B cell (primary cell): ENCODE measurements at regions not wholly inside any gene's neighbourhood (a gene's known extent, or its start where the extent isn't known, plus 50 kb on each side); places are given as distances from the start of the nearest gene placed in this dataset.

Experiments used
- ATAC-seq: fragments of 200-7000 bp; cut with Tn5 transposase; one replicate; pipeline ENCODE4 v1.10.0; 2021; ENCODE audit warnings: low read depth, mild to moderate bottlenecking, moderate number of reproducible peaks, moderate library complexity
- CTCF ChIA-PET: fragments of 350-600 bp; sonication (Branson Sonifier 250); formaldehyde crosslinking; loops from one replicate; lab custom pipeline; 2021; ENCODE audit warnings: antibody characterized with exemption, inconsistent platforms; lab: Charles Lee
- POLR2A ChIA-PET: fragments of 350-600 bp; sonication (Branson Sonifier 250); formaldehyde crosslinking; loops from one replicate; lab custom pipeline; 2021; ENCODE audit warnings: antibody characterized with exemption; lab: Charles Lee
- DNase-seq: peaks from one replicate; pipeline ENCODE4 v3.0.0; 2013
- H2AFZ ChIP-seq: 2 replicates; pipeline ENCODE4 v1.6.1; 2012; ENCODE audit warnings: mild to moderate bottlenecking, low read depth, low read length; ENCODE audit not compliant: insufficient read depth, poor library complexity, severe bottlenecking
- H3K27ac ChIP-seq, 2 donors: 1 replicate in 1 of 2; 2 replicates in 1 of 2; pipeline ENCODE4 v1.5.1; 2012 to 2013; ENCODE audit warnings: low read length in 2 of 2, mild to moderate bottlenecking in 2 of 2, moderate library complexity in 1 of 2
- H3K27me3 ChIP-seq, 4 experiments: fragments of 200-600 bp in 1 of 4; sonication (generic) in 1 of 4; replicated peaks in 1 of 4; 1 replicate in 2 of 4; 2 replicates in 2 of 4; pipeline versions ENCODE4 v1.6.1 to v1.7.0; 2013 to 2016; ENCODE audit warnings: low read length in 3 of 4, mild to moderate bottlenecking in 2 of 4, mixed read lengths in 1 of 4, moderate library complexity in 1 of 4; ENCODE audit not compliant: insufficient read depth in 4 of 4, control insufficient read depth in 3 of 4; ENCODE audit errors: control extremely low read depth in 1 of 4
- H3K36me3 ChIP-seq, 2 experiments: replicated peaks in 1 of 2; 1 replicate in 1 of 2; 2 replicates in 1 of 2; pipeline versions ENCODE4 v1.6.1 to v1.7.1; 2013; ENCODE audit warnings: low read length in 1 of 2; ENCODE audit not compliant: insufficient read depth in 2 of 2, control insufficient read depth in 1 of 2; ENCODE audit errors: control extremely low read depth in 1 of 2, extremely low read depth in 1 of 2
- H3K4me1 ChIP-seq, 2 donors: fragments of 200-600 bp in 1 of 2; sonication (generic) in 1 of 2; 1 replicate in 1 of 2; 2 replicates in 1 of 2; pipeline versions ENCODE4 v1.5.1 to v1.6.1; 2013 to 2017; ENCODE audit warnings: low read length in 2 of 2; ENCODE audit not compliant: control insufficient read depth in 2 of 2, insufficient read depth in 2 of 2
- H3K4me2 ChIP-seq: replicated peaks from 2 replicates; pipeline ENCODE3; 2012; ENCODE audit warnings: mild to moderate bottlenecking, low read depth, low read length; ENCODE audit not compliant: poor library complexity, severe bottlenecking
- H3K4me3 ChIP-seq, 5 experiments: fragments of 200-600 bp in 1 of 5; sonication (generic) in 1 of 5; 1 replicate in 3 of 5; 2 replicates in 2 of 5; pipeline versions ENCODE4 v1.5.1 to v1.7.0; 2011 to 2016; ENCODE audit warnings: low read length in 4 of 5, mild to moderate bottlenecking in 4 of 5, low read depth in 2 of 5, control low read depth in 1 of 5, moderate library complexity in 1 of 5; ENCODE audit not compliant: insufficient read depth in 1 of 5; ENCODE audit errors: control extremely low read depth in 1 of 5, extremely low read depth in 1 of 5
- H3K79me2 ChIP-seq: fragments of 200-600 bp; sonication (generic); one replicate; pipeline ENCODE4 v1.6.0; 2016; ENCODE audit warnings: low read length; ENCODE audit not compliant: control insufficient read depth, insufficient read depth
- H3K9ac ChIP-seq: fragments of 200-600 bp; sonication (generic); 2 replicates; pipeline ENCODE4 v1.6.1; 2017; ENCODE audit warnings: mild to moderate bottlenecking, low read length, moderate library complexity
- H3K9me3 ChIP-seq, 3 donors: one replicate each; pipeline versions ENCODE4 v1.6.1 to v1.7.1; 2013; ENCODE audit warnings: low read length in 2 of 3; ENCODE audit not compliant: control insufficient read depth in 2 of 3, insufficient read depth in 1 of 3; ENCODE audit errors: control extremely low read depth in 1 of 3
- H4K20me1 ChIP-seq: 2 replicates; pipeline ENCODE4 v1.6.0; 2012; ENCODE audit warnings: mild to moderate bottlenecking, low read length; ENCODE audit not compliant: insufficient read depth, control insufficient read depth, poor library complexity, severe bottlenecking
- H3K27ac Mint-ChIP-seq: one replicate; pipeline ENCODE4 v1.8.0; 2021; ENCODE audit warnings: mixed read lengths
- H3K27me3 Mint-ChIP-seq: one replicate; pipeline ENCODE4 v1.8.0; 2021; ENCODE audit warnings: mixed read lengths
- H3K4me1 Mint-ChIP-seq: one replicate; pipeline ENCODE4 v1.8.0; 2021; ENCODE audit warnings: mixed read lengths
- H3K4me3 Mint-ChIP-seq: one replicate; pipeline ENCODE4 v1.8.0; 2021; ENCODE audit warnings: mixed read lengths
- H3K9me3 Mint-ChIP-seq: one replicate; pipeline ENCODE4 v1.8.0; 2022; ENCODE audit warnings: mixed read lengths; ENCODE audit not compliant: insufficient read depth
- EZH2 ChIP-seq: IDR thresholded peaks from 2 replicates; pipeline ENCODE4 v1.6.1; 2012; ENCODE audit warnings: borderline replicate concordance, low read depth, mild to moderate bottlenecking, moderate library complexity, low read length; ENCODE audit not compliant: insufficient read depth, poor library complexity, severe bottlenecking
- WGBS: methylation state at CpG from one replicate; pipeline ENCODE4 v1.1.5; 2013; ENCODE audit warnings: missing lambda C conversion rate; ENCODE audit not compliant: insufficient coverage; 5-methylcytosine and 5-hydroxymethylcytosine counted together
- intact Hi-C: fragments of 100-400 bp; cut with micrococcal nuclease; formaldehyde crosslinking; loops from one replicate; pipeline ENCODE4 v1.10.0; 2022
- TF ChIP-seq, protein P1 (sequence below): fragments of 200-600 bp; IDR thresholded peaks from one replicate; pipeline ENCODE4 v1.8.0; 2022; ENCODE audit warnings: antibody characterized with exemption, mild to moderate bottlenecking

GRCh38 chr21:20811702-20812101 lies 186.5 kb upstream of the NCAM2 start:
- no peak overlapping the region for H3K27ac Mint-ChIP-seq

DNA sequence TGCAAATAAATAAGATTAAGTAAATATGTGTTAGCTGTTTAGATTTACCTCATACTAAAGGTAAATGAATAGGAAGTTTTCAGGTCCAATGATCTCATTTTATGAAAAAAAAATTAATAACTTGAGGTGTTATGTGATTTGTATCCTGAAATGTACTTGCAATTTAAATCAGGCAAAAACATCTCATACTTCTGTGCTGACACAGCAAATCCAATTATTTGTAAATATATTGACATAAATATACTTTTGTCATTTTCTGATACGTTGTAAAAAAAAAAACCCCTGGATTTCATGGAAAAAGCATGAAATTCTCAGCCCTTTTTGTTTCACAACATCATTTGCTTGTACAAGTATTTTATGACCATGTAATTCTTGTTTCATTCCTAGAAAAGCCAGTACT lies 184.1 kb upstream of the NCAM2 start:
- Mint-ChIP-seq H3K4me3 (no peak overlapping the region), H3K4me1 (no peaks in the 10 kb centered on the region), H3K27ac (no peak overlapping the region), H3K9me3 (peaks cover 2% of the 10 kb centered on the region), H3K27me3 (no peaks in the 10 kb centered on the region)
- H3K27ac ChIP-seq = no peak overlapping the region
- no peaks in the 10 kb centered on the region for H3K36me3 ChIP-seq
- TF ChIP-seq, protein P1, sequence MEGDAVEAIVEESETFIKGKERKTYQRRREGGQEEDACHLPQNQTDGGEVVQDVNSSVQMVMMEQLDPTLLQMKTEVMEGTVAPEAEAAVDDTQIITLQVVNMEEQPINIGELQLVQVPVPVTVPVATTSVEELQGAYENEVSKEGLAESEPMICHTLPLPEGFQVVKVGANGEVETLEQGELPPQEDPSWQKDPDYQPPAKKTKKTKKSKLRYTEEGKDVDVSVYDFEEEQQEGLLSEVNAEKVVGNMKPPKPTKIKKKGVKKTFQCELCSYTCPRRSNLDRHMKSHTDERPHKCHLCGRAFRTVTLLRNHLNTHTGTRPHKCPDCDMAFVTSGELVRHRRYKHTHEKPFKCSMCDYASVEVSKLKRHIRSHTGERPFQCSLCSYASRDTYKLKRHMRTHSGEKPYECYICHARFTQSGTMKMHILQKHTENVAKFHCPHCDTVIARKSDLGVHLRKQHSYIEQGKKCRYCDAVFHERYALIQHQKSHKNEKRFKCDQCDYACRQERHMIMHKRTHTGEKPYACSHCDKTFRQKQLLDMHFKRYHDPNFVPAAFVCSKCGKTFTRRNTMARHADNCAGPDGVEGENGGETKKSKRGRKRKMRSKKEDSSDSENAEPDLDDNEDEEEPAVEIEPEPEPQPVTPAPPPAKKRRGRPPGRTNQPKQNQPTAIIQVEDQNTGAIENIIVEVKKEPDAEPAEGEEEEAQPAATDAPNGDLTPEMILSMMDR = no peak
- no peak for TF ChIP-seq EZH2
- no peak overlapping the region for H2AFZ ChIP-seq
- CTCF ChIA-PET = no interaction called here
- no peak overlapping the region for H3K9ac ChIP-seq
- no peaks in the 10 kb centered on the region for H4K20me1 ChIP-seq
- no peaks in the 10 kb centered on the region for H3K79me2 ChIP-seq
- H3K4me2 ChIP-seq = no peak overlapping the region
- DNase-seq = no peak
- no CpG with 5 or more reads among the region's 1 CpG for WGBS
- intact Hi-C loops = no loop called here
- no peak overlapping the region for H3K4me3 ChIP-seq
- POLR2A ChIA-PET = no interaction called here
- H3K9me3 ChIP-seq = peaks cover 0 to 2% (median 0%) of the 10 kb centered on the region in 3 donors
- H3K4me1 ChIP-seq = no peaks in the 10 kb centered on the region
- ATAC-seq = no peak
- no peaks in the 10 kb centered on the region for H3K27me3 ChIP-seq

More at GRCh38 chr21:20811702-20812101, 186.5 kb upstream of the NCAM2 start:
- Histone ChIP-seq H3K4me3 (no peak overlapping the region), H3K27me3 (no peaks in the 10 kb centered on the region), H3K36me3 (no peaks in the 10 kb centered on the region), H3K27ac (no peak overlapping the region), H3K9me3 (no peaks in the 10 kb centered on the region), H3K9ac (no peak overlapping the region), H3K4me1 (no peaks in the 10 kb centered on the region), H3K79me2 (no peaks in the 10 kb centered on the region), H3K4me2 (no peak overlapping the region), H4K20me1 (no peaks in the 10 kb centered on the region), H2AFZ (no peak overlapping the region)
- no CpG with 5 or more reads among the region's 6 CpGs for WGBS
- Mint-ChIP-seq H3K4me3 (no peak overlapping the region), H3K9me3 (peaks cover 2% of the 10 kb centered on the region), H3K27me3 (no peaks in the 10 kb centered on the region), H3K4me1 (no peaks in the 10 kb centered on the region)
- intact Hi-C loops = no loop called here
- CTCF ChIA-PET = no interaction called here
- DNase-seq (no peak), ATAC-seq (no peak)
- TF ChIP-seq, protein P1 = no peak
- no peak for TF ChIP-seq EZH2
- POLR2A ChIA-PET = no interaction called here
